ENCODE measurements at regions not wholly inside any gene's neighbourhood (a gene's known extent, or its start where the extent isn't known, plus 50 kb on each side); places are given as distances from the start of the nearest gene placed in this dataset.

DNA sequence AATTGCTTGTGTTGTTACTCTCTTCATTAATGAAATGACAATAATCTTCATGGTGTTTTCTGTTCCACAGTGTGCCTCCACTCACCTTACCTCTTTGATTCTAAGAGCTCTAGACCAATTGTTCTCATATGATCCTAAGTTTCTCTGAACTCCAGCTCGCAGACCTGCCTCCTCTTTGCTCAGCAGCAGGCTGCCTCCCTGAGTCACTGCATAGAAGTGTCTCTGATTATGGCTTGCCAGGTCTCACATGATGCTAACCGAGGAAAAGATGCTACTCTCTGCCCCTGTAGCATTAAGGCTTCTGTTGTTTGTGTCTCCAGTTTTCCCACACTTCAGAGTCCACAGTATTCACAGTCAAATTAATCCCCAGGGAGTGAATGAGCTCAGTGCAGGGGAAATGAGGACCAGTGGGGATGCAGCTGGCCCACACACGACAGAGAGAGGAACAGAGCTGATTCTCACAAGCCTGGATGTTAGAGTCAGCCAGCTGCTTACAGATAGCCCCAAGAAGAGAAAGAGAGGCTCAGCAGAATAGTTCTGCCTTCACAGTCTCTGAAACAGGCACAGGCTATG is 145.9 kb upstream of the EGR2 start:
- H3K9me2 ChIP-seq (ENCODE audit: insufficient read depth) = no peaks in the 10 kb centered on the region
- no peak overlapping the region for H3K27ac ChIP-seq (ENCODE audit: low read depth, low read length)
- H2AFZ ChIP-seq (ENCODE audit: low read depth, low read length, poor library complexity, severe bottlenecking) = no peak overlapping the region
- no peak for DNase-seq (ENCODE audit: low read depth, low spot score)
- no peak for ATAC-seq
- no peak overlapping the region for H3K4me3 ChIP-seq (replicated peaks in 1 of 2; ENCODE audit: low read depth in 1 of 2, low read length in 2 of 2)
- no peak overlapping the region for H3K4me2 ChIP-seq (ENCODE audit: low read length)
- H3K4me1 ChIP-seq (ENCODE audit: control insufficient read depth in 1 of 2, insufficient read depth in 2 of 2, low read length in 2 of 2) = no peaks in the 10 kb centered on the region
- no TSS peak for BruUV-seq (replicated peaks)
- CTCF ChIA-PET = no interaction called here
- H3K27me3 ChIP-seq (ENCODE audit: insufficient read depth, low read length) = no peaks in the 10 kb centered on the region
- H3K36me3 ChIP-seq (ENCODE audit: control insufficient read depth in 1 of 2, insufficient read depth in 2 of 2, low read length in 2 of 2) = no peaks in the 10 kb centered on the region
- TF ChIP-seq, protein P1, sequence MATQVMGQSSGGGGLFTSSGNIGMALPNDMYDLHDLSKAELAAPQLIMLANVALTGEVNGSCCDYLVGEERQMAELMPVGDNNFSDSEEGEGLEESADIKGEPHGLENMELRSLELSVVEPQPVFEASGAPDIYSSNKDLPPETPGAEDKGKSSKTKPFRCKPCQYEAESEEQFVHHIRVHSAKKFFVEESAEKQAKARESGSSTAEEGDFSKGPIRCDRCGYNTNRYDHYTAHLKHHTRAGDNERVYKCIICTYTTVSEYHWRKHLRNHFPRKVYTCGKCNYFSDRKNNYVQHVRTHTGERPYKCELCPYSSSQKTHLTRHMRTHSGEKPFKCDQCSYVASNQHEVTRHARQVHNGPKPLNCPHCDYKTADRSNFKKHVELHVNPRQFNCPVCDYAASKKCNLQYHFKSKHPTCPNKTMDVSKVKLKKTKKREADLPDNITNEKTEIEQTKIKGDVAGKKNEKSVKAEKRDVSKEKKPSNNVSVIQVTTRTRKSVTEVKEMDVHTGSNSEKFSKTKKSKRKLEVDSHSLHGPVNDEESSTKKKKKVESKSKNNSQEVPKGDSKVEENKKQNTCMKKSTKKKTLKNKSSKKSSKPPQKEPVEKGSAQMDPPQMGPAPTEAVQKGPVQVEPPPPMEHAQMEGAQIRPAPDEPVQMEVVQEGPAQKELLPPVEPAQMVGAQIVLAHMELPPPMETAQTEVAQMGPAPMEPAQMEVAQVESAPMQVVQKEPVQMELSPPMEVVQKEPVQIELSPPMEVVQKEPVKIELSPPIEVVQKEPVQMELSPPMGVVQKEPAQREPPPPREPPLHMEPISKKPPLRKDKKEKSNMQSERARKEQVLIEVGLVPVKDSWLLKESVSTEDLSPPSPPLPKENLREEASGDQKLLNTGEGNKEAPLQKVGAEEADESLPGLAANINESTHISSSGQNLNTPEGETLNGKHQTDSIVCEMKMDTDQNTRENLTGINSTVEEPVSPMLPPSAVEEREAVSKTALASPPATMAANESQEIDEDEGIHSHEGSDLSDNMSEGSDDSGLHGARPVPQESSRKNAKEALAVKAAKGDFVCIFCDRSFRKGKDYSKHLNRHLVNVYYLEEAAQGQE (IDR thresholded peaks at IDR 0.05; ENCODE audit: low read depth) = no peak
- TF ChIP-seq ELF1 (IDR thresholded peaks at IDR 0.05; ENCODE audit: borderline replicate concordance, low read depth) = no peak
- TF ChIP-seq CEBPB (IDR thresholded peaks at IDR 0.05; ENCODE audit: low read depth) = no peak
- TF ChIP-seq SRF (IDR thresholded peaks at IDR 0.05; ENCODE audit: low read depth) = no peak
- TF ChIP-seq SP1 (IDR thresholded peaks at IDR 0.05; ENCODE audit: low read depth) = no peak
- H3K9me3 ChIP-seq (ENCODE audit: control insufficient read depth in 1 of 2, insufficient read depth in 1 of 2, low read depth in 1 of 2, low read length in 2 of 2) = no peaks in the 10 kb centered on the region
- no peak overlapping the region for H3K9ac ChIP-seq (ENCODE audit: low read length)
- RAD21 ChIA-PET (ENCODE audit: low non-redundant PET in 1 of 2, low total read pairs in 2 of 2, uncharacterized antibody in 2 of 2, unreplicated experiment in 2 of 2) = no interaction called here
- H3K79me2 ChIP-seq (ENCODE audit: insufficient read depth, low read length) = no peaks in the 10 kb centered on the region
- POLR2A ChIA-PET = no interaction called here
- H4K20me1 ChIP-seq (ENCODE audit: insufficient read depth) = no peaks in the 10 kb centered on the region
- intact Hi-C loops (cut with micrococcal nuclease) = no loop called here

DNA sequence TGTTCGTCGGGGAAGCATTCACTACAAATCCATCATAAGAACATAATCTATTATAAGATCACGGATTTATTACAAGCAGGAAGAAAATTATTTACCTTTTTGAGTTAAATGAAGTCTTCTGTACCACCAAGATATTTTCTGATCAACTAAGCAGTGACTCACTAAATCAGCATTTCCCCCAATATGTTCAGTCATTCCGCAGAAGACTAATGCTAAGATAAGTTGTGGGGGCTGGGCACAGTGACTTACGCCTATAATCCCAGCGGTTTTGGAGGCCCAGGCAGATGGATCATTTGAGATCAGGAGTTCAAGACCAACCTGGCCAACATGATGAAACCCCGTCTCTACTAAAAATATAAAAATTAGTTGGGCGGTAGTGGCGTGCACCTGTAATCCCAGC is 144.2 kb upstream of the EGR2 start:
- ATAC-seq = no peak
- H4K20me1 ChIP-seq (ENCODE audit: insufficient read depth) = no peaks in the 10 kb centered on the region
- TF ChIP-seq RAD21 (IDR thresholded peaks at IDR 0.05; ENCODE audit: low read depth) (no peak), ELF1 (IDR thresholded peaks at IDR 0.05; ENCODE audit: borderline replicate concordance, low read depth) (no peak)
- TF ChIP-seq, protein P2, sequence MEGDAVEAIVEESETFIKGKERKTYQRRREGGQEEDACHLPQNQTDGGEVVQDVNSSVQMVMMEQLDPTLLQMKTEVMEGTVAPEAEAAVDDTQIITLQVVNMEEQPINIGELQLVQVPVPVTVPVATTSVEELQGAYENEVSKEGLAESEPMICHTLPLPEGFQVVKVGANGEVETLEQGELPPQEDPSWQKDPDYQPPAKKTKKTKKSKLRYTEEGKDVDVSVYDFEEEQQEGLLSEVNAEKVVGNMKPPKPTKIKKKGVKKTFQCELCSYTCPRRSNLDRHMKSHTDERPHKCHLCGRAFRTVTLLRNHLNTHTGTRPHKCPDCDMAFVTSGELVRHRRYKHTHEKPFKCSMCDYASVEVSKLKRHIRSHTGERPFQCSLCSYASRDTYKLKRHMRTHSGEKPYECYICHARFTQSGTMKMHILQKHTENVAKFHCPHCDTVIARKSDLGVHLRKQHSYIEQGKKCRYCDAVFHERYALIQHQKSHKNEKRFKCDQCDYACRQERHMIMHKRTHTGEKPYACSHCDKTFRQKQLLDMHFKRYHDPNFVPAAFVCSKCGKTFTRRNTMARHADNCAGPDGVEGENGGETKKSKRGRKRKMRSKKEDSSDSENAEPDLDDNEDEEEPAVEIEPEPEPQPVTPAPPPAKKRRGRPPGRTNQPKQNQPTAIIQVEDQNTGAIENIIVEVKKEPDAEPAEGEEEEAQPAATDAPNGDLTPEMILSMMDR (IDR thresholded peaks at IDR 0.05 in 2 of 3, conservative IDR thresholded peaks at IDR 0.05 in 1 of 3; ENCODE audit: borderline replicate concordance in 1 of 3, insufficient read depth in 1 of 3, low read depth in 2 of 3, low read length in 2 of 3) = no peak
- no peaks in the 10 kb centered on the region for H3K9me3 ChIP-seq (ENCODE audit: control insufficient read depth in 1 of 2, insufficient read depth in 1 of 2, low read depth in 1 of 2, low read length in 2 of 2)
- intact Hi-C loops (cut with micrococcal nuclease) = no loop called here
- H3K27me3 ChIP-seq (ENCODE audit: insufficient read depth, low read length) = no peaks in the 10 kb centered on the region
- ChIA-PET POLR2A (no interaction called here), RAD21 (ENCODE audit: low non-redundant PET in 1 of 2, low total read pairs in 2 of 2, uncharacterized antibody in 2 of 2, unreplicated experiment in 2 of 2) (no interaction called here), CTCF (no interaction called here)
- H3K4me3 ChIP-seq (replicated peaks in 1 of 2; ENCODE audit: low read depth in 1 of 2, low read length in 2 of 2) = no peak overlapping the region
- no peak overlapping the region for H2AFZ ChIP-seq (ENCODE audit: low read depth, low read length, poor library complexity, severe bottlenecking)
- no peaks in the 10 kb centered on the region for H3K4me1 ChIP-seq (ENCODE audit: control insufficient read depth in 1 of 2, insufficient read depth in 2 of 2, low read length in 2 of 2)
- no peaks in the 10 kb centered on the region for H3K36me3 ChIP-seq (ENCODE audit: control insufficient read depth in 1 of 2, insufficient read depth in 2 of 2, low read length in 2 of 2)
- BruUV-seq (replicated peaks) = no TSS peak
- H3K27ac ChIP-seq (ENCODE audit: low read depth, low read length) = no peak overlapping the region
- no peaks in the 10 kb centered on the region for H3K79me2 ChIP-seq (ENCODE audit: insufficient read depth, low read length)
- H3K9ac ChIP-seq (ENCODE audit: low read length) = no peak overlapping the region
- no peak overlapping the region for H3K4me2 ChIP-seq (ENCODE audit: low read length)
- DNase-seq (ENCODE audit: low read depth, low spot score) = no peak
- H3K9me2 ChIP-seq (ENCODE audit: insufficient read depth) = no peaks in the 10 kb centered on the region

Data from HCT116 (cell line).